Renal cortex interstitium (tissue), 11 donors: ENCODE measurements at regions not wholly inside any gene's neighbourhood (a gene's known extent, or its start where the extent isn't known, plus 50 kb on each side); places are given as distances from the start of the nearest gene placed in this dataset.

ENCODE experiments used
- DNase-seq, 11 donors: peaks; one replicate each; pipeline ENCODE4 v3.0.0-alpha.2; 2013; ENCODE audit warnings: low read depth in 9 of 11, low spot score in 4 of 11; ENCODE audit errors: extremely low read depth in 1 of 11

GRCh38 chr6:25010176-25010575 lies 74.4 kb upstream of the RIPOR2 start:
- DNase-seq = no peak

- no peak for DNase-seq
These were observed 75.3 kb upstream of the RIPOR2 start for GRCh38 chr6:25010902-25011625.

GRCh38 chr6:25012657-25013056 lies 76.9 kb upstream of the RIPOR2 start:
- no peak for DNase-seq

- no peak for DNase-seq
These were observed 77.5 kb upstream of the RIPOR2 start for GRCh38 chr6:25013246-25013645.

GRCh38 chr6:25014369-25014768 lies 78.6 kb upstream of the RIPOR2 start:
- no peak for DNase-seq

GRCh38 chr6:25014791-25015560 lies 79.2 kb upstream of the RIPOR2 start:
- DNase-seq = peak in 1 of 11 donors; percentile 27

GRCh38 chr6:25016014-25016720 lies 80.4 kb upstream of the RIPOR2 start:
- no peak for DNase-seq

GRCh38 chr6:25017486-25017885 lies 81.7 kb upstream of the RIPOR2 start:
- DNase-seq = no peak

GRCh38 chr6:25017932-25018567 lies 82.3 kb upstream of the RIPOR2 start:
- DNase-seq = no peak

GRCh38 chr6:25018568-25018954 lies 82.8 kb upstream of the RIPOR2 start:
- no peak for DNase-seq

GRCh38 chr6:25022140-25022553 lies 86.4 kb upstream of the RIPOR2 start:
- DNase-seq = no peak

GRCh38 chr6:25023781-25024180 lies 88.0 kb upstream of the RIPOR2 start:
- DNase-seq = no peak

GRCh38 chr6:25024821-25025220 lies 89.1 kb upstream of the RIPOR2 start:
- no peak for DNase-seq

- DNase-seq = no peak
These were observed 89.6 kb upstream of the RIPOR2 start for GRCh38 chr6:25025248-25025918.

GRCh38 chr6:25025919-25026301 lies 90.2 kb upstream of the RIPOR2 start:
- no peak for DNase-seq

GRCh38 chr6:25026723-25027122 lies 91.0 kb upstream of the RIPOR2 start:
- no peak for DNase-seq

- no peak for DNase-seq
These were observed 91.6 kb upstream of the RIPOR2 start for GRCh38 chr6:25027221-25027916.

GRCh38 chr6:25028328-25028727 lies 92.6 kb upstream of the RIPOR2 start:
- DNase-seq = no peak

- DNase-seq = no peak
These were observed 97.2 kb upstream of the RIPOR2 start for GRCh38 chr6:25032934-25033333.
